RWPE1 (cell line): ENCODE measurements at regions not wholly inside any gene's neighbourhood (a gene's known extent, or its start where the extent isn't known, plus 50 kb on each side); places are given as distances from the start of the nearest gene placed in this dataset.

Experiments
- CTCF ChIA-PET: fragments of 350-600 bp; sonication (Branson Sonifier 250); formaldehyde crosslinking; extraction: SDS; loops from one replicate; lab custom pipeline; 2021; lab: Yijun Ruan, JAX
- POLR2A ChIA-PET: fragments of 400-600 bp; formaldehyde crosslinking; extraction: SDS; loops from one replicate; lab custom pipeline; 2020; ENCODE audit warnings: antibody characterized with exemption; ENCODE audit not compliant: low non-redundant PET; lab: Yijun Ruan, JAX
- DNase-seq: peaks from one replicate; pipeline ENCODE4 v3.0.0; 2012; ENCODE audit warnings: low spot score
- H3K27ac ChIP-seq: fragments of 450-650 bp; 2 replicates; pipeline ENCODE4 v1.5.1; 2017
- CTCF ChIP-seq: fragments of 450-650 bp; conservative IDR thresholded peaks from 2 replicates; pipeline ENCODE4 v1.5.1; 2017; ENCODE audit warnings: low read depth, mild to moderate bottlenecking

- DNase-seq: no peak
- ChIA-PET CTCF (interaction anchor here (0.6 kb wide), 2 partner anchors 65 to 1618 kb away, joined by 3 read pairs; no protein-coding TSS in a partner anchor), POLR2A (no interaction called here)
- no peak overlapping the region for H3K27ac ChIP-seq
- TF ChIP-seq CTCF: no peak
These were observed 895.2 kb upstream of the USP15 start for GRCh38 chr12:61365001-61365400.

DNA sequence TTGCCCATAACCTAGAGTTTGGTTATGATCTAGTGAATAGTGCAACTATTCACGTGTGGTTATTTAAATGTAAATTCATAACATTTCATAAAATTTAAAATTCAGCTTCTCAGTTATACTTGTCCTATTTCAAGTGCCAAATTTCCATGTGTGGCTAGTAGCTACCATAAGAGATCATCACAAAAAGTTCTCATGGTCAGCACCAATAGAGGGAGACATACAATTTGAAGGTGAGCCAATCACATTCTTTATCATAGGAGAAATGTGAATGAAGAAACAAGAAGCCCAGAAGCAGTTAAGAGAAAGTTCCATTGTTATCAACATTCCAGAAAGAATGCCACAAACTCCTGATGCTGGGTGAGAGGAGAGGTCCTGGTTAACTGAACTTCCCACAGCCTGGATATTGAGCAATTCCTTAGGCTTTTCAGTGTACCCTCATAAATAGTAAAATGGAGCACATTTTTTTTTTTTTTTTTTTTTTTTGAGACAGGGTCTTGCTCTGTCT, 892.9 kb upstream of the USP15 start:
- POLR2A ChIA-PET: no interaction called here
- CTCF ChIA-PET: no interaction called here
- TF ChIP-seq CTCF: no peak
- H3K27ac ChIP-seq: no peak overlapping the region
- no peak for DNase-seq

DNA sequence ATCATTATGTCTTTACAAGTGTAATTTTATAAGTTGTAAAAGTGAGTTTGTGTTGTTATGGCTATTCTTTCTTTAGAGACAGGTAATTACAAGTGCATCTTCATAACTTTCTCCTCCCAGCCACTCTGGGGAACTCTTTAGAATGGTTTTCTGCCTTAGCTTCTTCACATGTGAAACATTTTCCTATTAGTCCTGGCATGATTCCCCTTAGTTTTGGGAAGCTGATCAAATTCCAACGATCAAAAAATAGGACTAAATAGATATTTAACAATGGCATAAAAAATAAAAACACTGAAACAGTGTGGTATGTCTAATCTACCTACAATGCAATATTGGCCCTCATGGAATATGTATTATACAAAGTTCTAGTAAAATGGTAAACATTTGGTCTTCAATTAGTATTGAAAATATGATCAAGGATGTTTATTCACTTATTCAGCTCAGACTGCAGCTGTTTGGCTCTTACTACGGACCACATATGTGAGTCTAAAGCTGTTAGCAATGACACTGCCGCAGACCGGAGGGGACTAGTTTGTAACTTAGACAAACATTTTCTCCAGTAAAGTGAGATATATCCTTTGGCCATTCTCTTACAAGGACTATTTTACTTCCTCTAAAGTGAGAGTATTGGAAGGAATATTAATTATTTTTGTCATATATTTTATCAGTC, 890.8 kb upstream of the USP15 start:
- ChIA-PET CTCF (interaction anchor here (0.6 kb wide), 1 partner anchor 405 kb away, joined by 3 read pairs; no protein-coding TSS in a partner anchor), POLR2A (no interaction called here)
- TF ChIP-seq CTCF: no peak
- DNase-seq: no peak
- no peak overlapping the region for H3K27ac ChIP-seq

GRCh38 chr12:61384511-61384910, 875.7 kb upstream of the USP15 start:
- POLR2A ChIA-PET: no interaction called here
- CTCF ChIA-PET: no interaction called here
- TF ChIP-seq CTCF: no peak
- H3K27ac ChIP-seq: no peak overlapping the region
- DNase-seq: no peak

- POLR2A ChIA-PET: no interaction called here
- CTCF ChIA-PET: no interaction called here
- TF ChIP-seq CTCF: no peak
- peak; percentile 8 for DNase-seq
- no peak overlapping the region for H3K27ac ChIP-seq
These were observed 874.4 kb upstream of the USP15 start for GRCh38 chr12:61385771-61386170.

- CTCF ChIA-PET: no interaction called here
- H3K27ac ChIP-seq: no peak overlapping the region
- no peak for TF ChIP-seq CTCF
- POLR2A ChIA-PET: no interaction called here
- peak; percentile 1 for DNase-seq
These were observed 862.5 kb upstream of the USP15 start for GRCh38 chr12:61397668-61398067.
